Cardiac septum (tissue), 1 donor: ENCODE measurements at regions not wholly inside any gene's neighbourhood (a gene's known extent, or its start where the extent isn't known, plus 50 kb on each side); places are given as distances from the start of the nearest gene placed in this dataset.

Experiments used
- DNase-seq: peaks from one replicate; pipeline ENCODE4 v3.0.0-alpha.2; 2020; ENCODE audit warnings: low spot score
- intact Hi-C: fragments of 100-400 bp; cut with DNase I; formaldehyde crosslinking; loops from one replicate; pipeline ENCODE4 v1.14.0; 2022
- donor health status: DM: no; HTN: no; CAD: no.

DNA sequence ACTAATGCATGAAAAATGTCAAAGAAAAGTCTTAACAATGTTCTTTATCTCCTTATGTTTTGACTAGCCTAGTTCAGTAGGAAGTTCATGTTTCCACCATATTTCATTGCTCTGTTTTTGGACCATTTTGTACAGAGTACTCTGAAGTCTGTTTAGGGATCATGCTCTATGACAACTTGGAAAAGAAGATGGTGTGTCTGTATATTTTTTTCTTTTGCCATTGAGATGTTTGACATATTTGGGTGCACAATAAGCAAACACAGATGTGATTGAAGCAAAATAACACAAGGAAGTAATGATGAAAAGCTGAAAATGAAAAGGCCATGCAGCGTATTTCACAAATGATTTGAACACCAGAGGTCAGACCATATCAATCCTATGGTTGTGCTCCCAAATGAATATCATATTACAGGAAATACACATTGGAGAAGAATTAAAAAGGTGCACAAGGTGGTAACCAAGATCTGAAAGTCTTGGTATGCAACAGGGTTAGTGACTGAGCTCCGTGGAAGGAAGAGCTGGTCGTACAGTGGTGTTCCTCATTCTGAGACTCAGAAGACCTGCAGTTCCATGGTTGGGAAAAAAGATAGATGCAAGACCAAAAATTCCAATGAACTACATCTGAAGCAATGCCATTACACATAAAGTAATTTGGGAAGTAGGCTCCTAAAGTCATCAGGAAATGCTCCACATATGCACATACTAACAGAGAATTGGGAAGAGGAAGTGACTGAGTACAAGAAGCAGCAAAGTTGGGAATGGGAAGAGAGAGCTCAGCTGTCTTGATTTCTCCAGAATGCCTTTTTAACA lies 463.5 kb downstream of the LMO4 start:
- intact Hi-C loops = no loop called here
- no peak for DNase-seq

DNA sequence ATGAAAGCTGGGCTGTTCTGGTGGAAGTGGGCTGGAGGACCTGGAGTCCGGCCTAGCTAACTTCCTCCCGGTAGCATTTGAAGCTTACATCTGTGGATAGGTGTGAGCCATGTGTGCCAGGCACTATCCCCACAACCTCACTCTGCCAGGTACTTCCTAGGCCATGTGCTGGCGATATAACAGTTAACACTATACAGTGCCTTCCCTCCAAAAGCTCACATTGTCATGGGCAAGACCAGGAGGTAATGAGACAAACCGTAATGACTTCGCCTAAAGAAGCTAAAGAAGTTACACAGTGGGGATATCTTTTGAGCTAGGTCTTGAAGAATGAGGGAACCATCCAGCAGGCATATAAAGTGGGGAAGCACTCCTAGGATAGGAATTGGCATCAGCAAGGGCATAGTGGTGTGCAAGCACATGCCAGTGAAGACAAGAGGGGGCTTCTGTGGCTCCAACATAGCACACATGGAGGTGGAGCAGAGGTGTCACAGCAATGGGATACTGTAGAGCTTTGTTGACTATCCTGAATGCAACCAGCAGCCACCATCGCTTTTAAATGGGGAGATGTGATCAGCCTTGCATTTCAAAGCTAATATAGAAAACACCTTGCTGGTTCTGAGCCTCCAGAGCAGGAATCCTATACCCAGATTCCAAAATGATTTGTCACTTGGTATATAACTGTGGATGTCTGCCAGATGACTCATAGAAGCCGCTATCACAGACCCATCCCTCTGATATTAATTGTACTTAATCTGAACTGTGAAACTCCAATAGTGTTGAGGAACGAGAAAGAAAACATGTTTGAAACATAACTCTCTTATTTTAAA lies 466.3 kb downstream of the LMO4 start:
- DNase-seq = no peak
- intact Hi-C loops = no loop called here

GRCh38 chr1:87795615-87796337 lies 467.1 kb downstream of the LMO4 start:
- no peak for DNase-seq
- intact Hi-C loops = no loop called here

DNA sequence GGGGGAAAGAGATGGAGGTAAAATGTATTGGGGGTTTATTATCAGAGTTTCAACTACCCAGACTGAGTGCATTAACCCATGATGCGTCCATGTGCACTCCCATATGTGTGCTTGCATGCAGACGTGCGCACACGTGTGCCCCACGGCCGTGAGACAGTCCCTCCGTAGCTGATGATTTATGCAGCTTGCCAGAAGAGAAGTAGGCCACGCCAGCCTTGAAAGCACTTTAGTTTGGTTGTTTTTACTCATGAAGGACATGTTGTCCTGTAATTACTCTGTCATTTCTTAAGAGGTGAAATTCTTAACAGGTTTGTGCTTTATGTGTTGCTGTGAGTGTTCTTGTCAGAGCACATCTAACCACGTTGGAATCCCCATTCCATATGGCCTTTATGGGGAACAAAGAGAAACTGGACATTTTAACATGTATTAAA lies 467.8 kb downstream of the LMO4 start:
- intact Hi-C loops = no loop called here
- DNase-seq = no peak

DNA sequence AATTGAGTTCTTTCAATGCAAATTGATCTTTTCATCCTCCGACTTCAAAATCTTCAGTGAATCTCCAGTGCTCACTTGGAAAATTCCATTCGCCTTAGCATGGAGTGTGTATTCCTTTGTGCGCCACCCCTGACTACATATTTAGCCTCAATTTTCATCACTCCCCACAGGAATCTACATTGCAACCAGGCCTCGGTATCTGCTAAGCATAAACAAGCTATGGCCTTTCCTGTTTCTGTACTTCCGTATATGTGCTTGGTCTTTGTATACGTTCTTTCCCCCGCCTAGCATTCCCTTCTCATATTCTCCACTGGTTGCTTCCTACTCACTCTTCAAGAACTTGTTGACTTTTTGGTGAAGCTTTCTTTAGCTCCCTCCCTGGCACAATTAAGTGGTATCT lies 470.8 kb downstream of the LMO4 start:
- intact Hi-C loops = no loop called here
- no peak for DNase-seq

DNA sequence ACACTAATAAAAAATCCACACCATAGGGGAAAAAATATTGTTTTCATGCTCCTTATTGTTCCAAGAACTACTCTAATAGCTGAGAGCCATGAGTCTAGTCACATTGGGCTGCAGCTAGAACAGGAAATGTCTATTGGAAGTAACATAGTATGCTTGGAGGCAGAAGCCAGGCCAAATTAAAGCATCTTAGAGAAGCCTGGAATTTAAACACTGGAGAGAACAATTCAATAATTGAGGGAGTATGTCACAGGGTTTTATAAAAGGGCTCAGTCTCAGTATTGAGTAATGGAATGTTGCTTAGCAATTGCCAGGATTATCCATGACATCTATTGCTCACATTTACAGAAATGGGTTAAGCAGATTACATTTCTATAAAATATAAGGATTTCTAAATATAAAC lies 471.3 kb downstream of the LMO4 start:
- intact Hi-C loops = no loop called here
- no peak for DNase-seq

DNA sequence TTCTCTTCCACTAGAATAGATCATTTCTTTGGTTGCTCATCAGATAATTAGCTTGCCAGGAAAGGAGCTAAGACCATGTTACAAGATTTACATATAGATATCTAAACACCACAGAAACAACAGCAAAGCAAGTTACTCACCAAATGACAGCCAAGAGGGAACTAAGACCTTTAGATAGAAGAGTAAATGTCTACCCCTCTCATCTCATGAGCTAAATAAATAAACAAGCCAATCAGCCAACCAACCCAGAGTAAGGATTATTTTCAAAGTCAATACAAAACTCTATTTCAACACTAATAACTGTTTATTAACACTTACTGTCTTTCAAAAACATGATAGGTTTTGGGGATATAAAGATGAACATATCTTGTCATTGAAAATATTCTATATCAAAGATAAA lies 474.7 kb downstream of the LMO4 start:
- no peak for DNase-seq
- intact Hi-C loops = no loop called here

DNA sequence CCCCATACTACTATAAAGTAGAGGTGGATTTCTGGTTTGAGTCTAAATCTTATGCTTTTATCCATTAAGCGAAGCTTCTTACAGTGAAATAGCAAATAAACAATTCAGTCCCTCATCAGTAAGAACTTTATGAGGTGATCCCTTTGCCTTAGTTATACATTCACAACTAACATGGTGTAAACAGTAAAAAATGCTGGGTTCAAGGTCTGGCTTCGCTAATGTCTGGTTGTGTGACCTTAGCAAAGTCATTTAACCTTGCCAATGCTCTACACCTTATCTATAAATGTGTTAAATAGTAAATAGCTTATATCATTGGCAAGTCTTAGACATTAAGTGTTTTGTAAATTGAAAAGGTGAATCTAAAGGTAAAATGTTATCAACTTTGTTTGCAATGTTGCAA lies 475.4 kb downstream of the LMO4 start:
- intact Hi-C loops = no loop called here

GRCh38 chr1:87805666-87806378 lies 477.1 kb downstream of the LMO4 start:
- DNase-seq = no peak
- intact Hi-C loops = no loop called here

More for the DNA sequence above, 475.4 kb downstream of the LMO4 start:
- DNase-seq = no peak

DNA sequence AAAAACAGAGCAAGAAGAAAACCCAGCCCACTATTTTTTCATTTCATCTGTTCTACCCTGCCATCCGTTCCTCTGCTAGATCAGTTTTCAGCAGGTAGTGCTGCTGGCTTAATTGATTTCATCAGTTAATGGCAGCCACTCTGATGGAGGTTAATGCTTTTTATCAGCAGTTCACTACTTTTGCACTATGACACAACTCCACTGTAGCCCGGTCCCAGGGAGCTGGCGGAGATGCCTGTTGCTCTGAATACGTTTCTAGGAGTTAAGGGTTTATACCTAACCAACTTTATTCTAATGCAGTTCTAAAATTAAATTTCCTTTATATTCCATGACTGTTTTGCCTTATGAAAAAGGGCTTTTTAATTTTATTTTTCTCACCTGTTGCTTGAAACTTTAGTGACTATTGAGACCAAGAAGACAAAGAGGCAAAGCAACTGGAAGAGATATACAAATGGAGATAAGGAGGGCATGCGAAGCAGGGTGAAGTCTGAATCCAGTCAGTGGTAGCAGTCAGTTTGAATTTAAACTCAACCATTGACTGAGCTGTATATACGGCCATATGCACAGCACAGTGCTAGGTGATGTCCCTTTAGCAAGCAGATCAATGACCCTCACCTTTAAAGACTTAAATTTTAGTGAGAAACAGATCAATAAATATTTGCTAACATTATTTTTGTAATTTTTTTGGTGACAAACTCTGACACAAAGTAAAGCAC lies 477.9 kb downstream of the LMO4 start:
- DNase-seq = no peak
- intact Hi-C loops = no loop called here

DNA sequence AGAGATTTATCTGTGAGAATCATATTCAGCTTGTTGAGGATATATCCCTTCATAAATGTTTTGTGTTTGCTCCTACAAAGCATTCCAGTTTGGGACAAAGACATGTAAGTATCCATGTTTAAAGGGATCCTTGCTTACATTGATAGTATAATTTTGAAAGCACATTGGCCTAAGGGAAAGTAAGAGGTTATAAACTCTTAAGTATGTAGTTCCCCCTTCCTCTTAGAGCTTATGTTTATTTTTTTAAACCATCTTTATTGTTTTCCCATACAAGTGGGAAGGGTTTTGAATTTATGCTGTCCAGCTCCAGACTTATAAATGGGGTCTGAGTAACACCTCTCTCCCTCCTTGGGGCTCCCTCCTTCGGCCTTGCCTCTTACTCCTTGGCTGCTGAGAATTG lies 481.5 kb downstream of the LMO4 start:
- no peak for DNase-seq
- intact Hi-C loops = no loop called here

- no peak for DNase-seq
- intact Hi-C loops = no loop called here
Measured at GRCh38 chr1:87812871-87813577, 484.3 kb downstream of the LMO4 start.

- DNase-seq = no peak
- intact Hi-C loops = no loop called here
Measured at GRCh38 chr1:87814573-87814972, 485.9 kb downstream of the LMO4 start.

- intact Hi-C loops = no loop called here
- DNase-seq = no peak
Measured at GRCh38 chr1:87816646-87817045, 488.0 kb downstream of the LMO4 start.

DNA sequence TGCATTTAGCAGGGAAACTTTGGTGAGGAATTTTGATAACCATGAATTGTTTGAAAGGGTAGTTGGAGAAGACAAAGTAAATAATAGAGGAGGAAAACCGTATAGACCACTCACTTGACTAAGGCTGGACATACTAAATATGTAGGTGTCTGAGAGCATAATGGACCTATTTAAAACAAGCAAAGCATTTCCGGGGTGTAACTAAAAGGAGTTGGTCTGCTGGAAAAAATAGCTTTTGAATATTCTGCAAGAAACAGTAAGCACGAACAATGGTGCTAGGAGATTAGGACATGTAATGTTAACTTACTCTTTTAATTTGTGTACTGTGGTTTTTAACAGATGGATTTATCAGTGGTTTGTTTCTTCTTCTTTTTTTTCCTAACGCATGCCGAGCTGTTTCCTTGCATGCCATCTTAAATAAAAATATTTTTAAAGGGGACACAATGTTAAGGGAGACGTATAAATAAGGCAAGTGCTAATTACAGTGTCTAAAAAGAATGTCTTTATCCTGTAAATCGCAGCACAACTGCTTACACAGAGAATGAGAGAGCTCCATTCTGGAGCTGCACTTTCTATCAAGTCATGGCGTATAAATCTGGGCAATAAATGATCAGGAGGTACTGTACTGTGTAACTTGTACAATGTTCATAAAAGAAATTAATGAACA lies 492.1 kb downstream of the LMO4 start:
- intact Hi-C loops = no loop called here

DNA sequence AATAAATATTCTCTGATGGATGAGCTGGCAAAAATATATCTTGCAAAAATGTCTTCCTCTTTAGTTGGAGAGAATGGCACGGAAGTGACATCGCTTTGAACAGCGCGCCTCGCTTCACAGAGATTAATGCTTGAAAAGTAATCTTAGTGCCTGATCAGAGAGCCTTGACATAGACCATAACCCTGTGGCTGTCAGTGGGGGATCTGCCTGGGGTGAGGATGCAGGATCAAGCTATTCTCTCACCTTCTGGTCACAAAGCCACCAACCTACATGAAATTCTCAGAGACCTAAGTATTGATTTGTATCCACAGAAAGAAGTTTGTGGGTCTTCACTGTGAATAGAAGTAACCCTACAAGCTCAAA lies 492.6 kb downstream of the LMO4 start:
- intact Hi-C loops = no loop called here
- DNase-seq = no peak

More for the DNA sequence above, 492.1 kb downstream of the LMO4 start:
- no peak for DNase-seq

DNA sequence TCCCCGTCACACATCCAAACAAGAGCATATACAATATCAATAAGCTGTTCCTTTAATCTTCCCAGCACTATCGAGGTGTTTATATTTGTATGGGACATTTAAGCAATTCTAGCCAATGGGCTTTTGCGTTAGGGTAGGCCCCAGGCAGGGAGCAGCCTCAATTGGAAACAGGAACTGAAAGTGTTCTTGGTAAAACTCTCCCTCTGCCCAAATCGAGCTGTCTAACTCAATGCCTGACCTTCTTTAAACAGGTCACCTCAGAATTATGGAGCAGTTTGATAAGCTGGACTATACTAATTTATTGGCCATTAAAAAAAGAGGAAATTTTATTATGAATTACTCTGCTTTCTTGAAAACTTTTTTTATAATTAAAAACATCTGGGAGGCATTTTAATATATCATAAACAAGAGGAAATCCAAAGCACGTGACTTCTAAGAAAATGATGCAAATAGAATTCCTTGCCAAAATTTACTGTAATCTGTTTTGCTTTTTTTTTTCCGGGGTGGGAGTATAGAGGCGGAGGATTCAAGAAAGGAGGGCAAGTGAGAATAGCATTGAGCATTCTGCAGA lies 498.1 kb downstream of the LMO4 start:
- no peak for DNase-seq
- intact Hi-C loops = no loop called here

- intact Hi-C loops = no loop called here
Measured at GRCh38 chr1:87829360-87829759, 500.7 kb downstream of the LMO4 start.

More at GRCh38 chr1:87829360-87829759, 500.7 kb downstream of the LMO4 start:
- DNase-seq = no peak
